ENCODE measurements at regions not wholly inside any gene's neighbourhood (a gene's known extent, or its start where the extent isn't known, plus 50 kb on each side); places are given as distances from the start of the nearest gene placed in this dataset.

DNA sequence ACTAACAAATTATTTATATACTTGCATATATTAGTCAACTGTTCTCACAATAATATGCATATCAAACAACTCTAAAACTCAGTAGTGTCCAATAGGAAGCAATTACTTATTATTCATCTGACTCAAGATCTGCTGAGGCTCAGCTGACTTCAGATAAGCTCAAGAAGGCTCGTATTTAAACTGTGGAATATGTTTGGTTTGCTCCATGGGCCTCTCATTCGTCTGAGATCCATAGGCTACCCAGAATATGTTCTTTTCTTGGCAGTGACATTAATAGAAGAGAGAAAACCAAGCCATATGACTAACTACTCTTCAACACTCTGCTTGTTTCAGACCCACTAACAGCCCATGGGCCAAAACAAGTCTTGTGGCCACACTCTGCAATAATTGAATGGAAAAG lies 107.7 kb upstream of the MAP2 start:
- TF ChIP-seq, protein P1, sequence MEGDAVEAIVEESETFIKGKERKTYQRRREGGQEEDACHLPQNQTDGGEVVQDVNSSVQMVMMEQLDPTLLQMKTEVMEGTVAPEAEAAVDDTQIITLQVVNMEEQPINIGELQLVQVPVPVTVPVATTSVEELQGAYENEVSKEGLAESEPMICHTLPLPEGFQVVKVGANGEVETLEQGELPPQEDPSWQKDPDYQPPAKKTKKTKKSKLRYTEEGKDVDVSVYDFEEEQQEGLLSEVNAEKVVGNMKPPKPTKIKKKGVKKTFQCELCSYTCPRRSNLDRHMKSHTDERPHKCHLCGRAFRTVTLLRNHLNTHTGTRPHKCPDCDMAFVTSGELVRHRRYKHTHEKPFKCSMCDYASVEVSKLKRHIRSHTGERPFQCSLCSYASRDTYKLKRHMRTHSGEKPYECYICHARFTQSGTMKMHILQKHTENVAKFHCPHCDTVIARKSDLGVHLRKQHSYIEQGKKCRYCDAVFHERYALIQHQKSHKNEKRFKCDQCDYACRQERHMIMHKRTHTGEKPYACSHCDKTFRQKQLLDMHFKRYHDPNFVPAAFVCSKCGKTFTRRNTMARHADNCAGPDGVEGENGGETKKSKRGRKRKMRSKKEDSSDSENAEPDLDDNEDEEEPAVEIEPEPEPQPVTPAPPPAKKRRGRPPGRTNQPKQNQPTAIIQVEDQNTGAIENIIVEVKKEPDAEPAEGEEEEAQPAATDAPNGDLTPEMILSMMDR (IDR thresholded peaks at IDR 0.05; ENCODE audit: low read depth, low read length) = no peak
- TF ChIP-seq POLR2A (IDR thresholded peaks at IDR 0.05; ENCODE audit: extremely low read depth, insufficient read length) (no peak), MYC (IDR thresholded peaks at IDR 0.05; ENCODE audit: low read depth, low read length) (no peak)
- TF ChIP-seq, protein P2, sequence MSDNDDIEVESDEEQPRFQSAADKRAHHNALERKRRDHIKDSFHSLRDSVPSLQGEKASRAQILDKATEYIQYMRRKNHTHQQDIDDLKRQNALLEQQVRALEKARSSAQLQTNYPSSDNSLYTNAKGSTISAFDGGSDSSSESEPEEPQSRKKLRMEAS (IDR thresholded peaks at IDR 0.05; ENCODE audit: low read depth, low read length) = no peak

Measured in NB4 (cell line).